ENCODE measurements at regions not wholly inside any gene's neighbourhood (a gene's known extent, or its start where the extent isn't known, plus 50 kb on each side); places are given as distances from the start of the nearest gene placed in this dataset.

GRCh38 chr11:110015695-110016094 lies 77.5 kb upstream of the ZC3H12C start:
- peaks cover 16% of the 10 kb centered on the region for H3K9me3 Mint-ChIP-seq (ENCODE audit: low read depth)
- no peak overlapping the region for H3K4me3 Mint-ChIP-seq (ENCODE audit: low read depth)
- H3K4me1 Mint-ChIP-seq (ENCODE audit: low read depth): no peaks in the 10 kb centered on the region
- DNase-seq (ENCODE audit: low spot score, unreplicated experiment): no peak
- no peak overlapping the region for H3K27ac Mint-ChIP-seq
- peaks cover 1% of the 10 kb centered on the region for H3K36me3 Mint-ChIP-seq (ENCODE audit: insufficient read depth)
- H3K27me3 Mint-ChIP-seq: no peaks in the 10 kb centered on the region
- no peak for TF ChIP-seq CTCF (IDR thresholded peaks at IDR 0.05; ENCODE audit: unreplicated experiment)

GRCh38 chr11:110019675-110020074 lies 73.5 kb upstream of the ZC3H12C start:
- no peak for DNase-seq (ENCODE audit: low spot score, unreplicated experiment)
- no peaks in the 10 kb centered on the region for H3K27me3 Mint-ChIP-seq
- H3K9me3 Mint-ChIP-seq (ENCODE audit: low read depth): no peaks in the 10 kb centered on the region
- H3K4me3 Mint-ChIP-seq (ENCODE audit: low read depth): no peak overlapping the region
- no peaks in the 10 kb centered on the region for H3K36me3 Mint-ChIP-seq (ENCODE audit: insufficient read depth)
- no peak overlapping the region for H3K27ac Mint-ChIP-seq
- TF ChIP-seq CTCF (IDR thresholded peaks at IDR 0.05; ENCODE audit: unreplicated experiment): no peak
- no peaks in the 10 kb centered on the region for H3K4me1 Mint-ChIP-seq (ENCODE audit: low read depth)

- Mint-ChIP-seq H3K4me1 (ENCODE audit: low read depth) (no peaks in the 10 kb centered on the region), H3K27me3 (no peaks in the 10 kb centered on the region), H3K4me3 (ENCODE audit: low read depth) (no peak overlapping the region), H3K9me3 (ENCODE audit: low read depth) (no peaks in the 10 kb centered on the region), H3K36me3 (ENCODE audit: insufficient read depth) (no peaks in the 10 kb centered on the region), H3K27ac (no peak overlapping the region)
- no peak for DNase-seq (ENCODE audit: low spot score, unreplicated experiment)
- no peak for TF ChIP-seq CTCF (IDR thresholded peaks at IDR 0.05; ENCODE audit: unreplicated experiment)
These were observed 70.6 kb upstream of the ZC3H12C start for GRCh38 chr11:110022548-110022947.

- no peak for DNase-seq (ENCODE audit: low spot score, unreplicated experiment)
- Mint-ChIP-seq H3K27ac (no peak overlapping the region), H3K9me3 (ENCODE audit: low read depth) (no peaks in the 10 kb centered on the region), H3K4me3 (ENCODE audit: low read depth) (no peak overlapping the region), H3K36me3 (ENCODE audit: insufficient read depth) (no peaks in the 10 kb centered on the region), H3K27me3 (no peaks in the 10 kb centered on the region), H3K4me1 (ENCODE audit: low read depth) (no peaks in the 10 kb centered on the region)
- TF ChIP-seq CTCF (IDR thresholded peaks at IDR 0.05; ENCODE audit: unreplicated experiment): no peak
These were observed 69.5 kb upstream of the ZC3H12C start for GRCh38 chr11:110023711-110024110.

GRCh38 chr11:110026858-110027626 lies 66.2 kb upstream of the ZC3H12C start:
- Mint-ChIP-seq H3K4me3 (ENCODE audit: low read depth) (no peak overlapping the region), H3K4me1 (ENCODE audit: low read depth) (peaks cover 4% of the 10 kb centered on the region)

More at GRCh38 chr11:110026858-110027626, 66.2 kb upstream of the ZC3H12C start:
- no peak for TF ChIP-seq CTCF (IDR thresholded peaks at IDR 0.05; ENCODE audit: unreplicated experiment)
- no peak for DNase-seq (ENCODE audit: low spot score, unreplicated experiment)
- H3K9me3 Mint-ChIP-seq (ENCODE audit: low read depth): no peaks in the 10 kb centered on the region
- H3K27me3 Mint-ChIP-seq: no peaks in the 10 kb centered on the region
- no peaks in the 10 kb centered on the region for H3K36me3 Mint-ChIP-seq (ENCODE audit: insufficient read depth)
- no peak overlapping the region for H3K27ac Mint-ChIP-seq
